SK-N-SH treated with all-trans-retinoic acid at 6 μM for 48 hours (cell line): ENCODE measurements at regions not wholly inside any gene's neighbourhood (a gene's known extent, or its start where the extent isn't known, plus 50 kb on each side); places are given as distances from the start of the nearest gene placed in this dataset.

Source experiments
- CREB5 ChIP-seq: fragments of 250-450 bp; sonication (Bioruptor Pico); IDR thresholded peaks from 2 replicates; pipeline ENCODE4 v1.5.1; 2020; ENCODE audit warnings: low read depth, mild to moderate bottlenecking, moderate library complexity
- CSDC2 ChIP-seq: fragments of 250-450 bp; sonication (Bioruptor Pico); IDR thresholded peaks from 2 replicates; pipeline ENCODE4 v1.5.0; 2020; ENCODE audit warnings: mild to moderate bottlenecking, moderate library complexity
- CSRNP3 ChIP-seq: fragments of 250-450 bp; sonication (Bioruptor Pico); IDR thresholded peaks from 2 replicates; pipeline ENCODE4 v1.5.1; 2021; ENCODE audit warnings: mild to moderate bottlenecking, moderate library complexity
- GLIS3 ChIP-seq: fragments of 250-450 bp; sonication (Bioruptor Pico); IDR thresholded peaks from 2 replicates; pipeline ENCODE4 v1.5.0; 2020; ENCODE audit warnings: mild to moderate bottlenecking, moderate library complexity
- POU6F1 ChIP-seq: fragments of 250-450 bp; sonication (Bioruptor Pico); IDR thresholded peaks from 2 replicates; pipeline ENCODE4 v1.8.0; 2021; ENCODE audit warnings: low read depth, mild to moderate bottlenecking, moderate library complexity, borderline replicate concordance
- SNAI2 ChIP-seq: fragments of 250-450 bp; sonication (Bioruptor Pico); IDR thresholded peaks from 2 replicates; pipeline ENCODE4 v1.5.0; 2020; ENCODE audit warnings: mild to moderate bottlenecking, moderate library complexity
- TOX ChIP-seq: fragments of 250-450 bp; sonication (Bioruptor Pico); IDR thresholded peaks from 2 replicates; pipeline ENCODE4 v1.8.0; 2021; ENCODE audit warnings: mild to moderate bottlenecking, moderate library complexity, borderline replicate concordance
- ZFP3 ChIP-seq: fragments of 250-450 bp; sonication (Bioruptor Pico); IDR thresholded peaks from 2 replicates; pipeline ENCODE4 v1.5.0; 2020; ENCODE audit warnings: mild to moderate bottlenecking, moderate library complexity
- ZFP30 ChIP-seq: fragments of 450-650 bp; formaldehyde crosslinking; IDR thresholded peaks from 2 replicates; pipeline ENCODE4 v1.5.0; 2022; ENCODE audit warnings: mild to moderate bottlenecking, moderate library complexity
- ZNF70 ChIP-seq: fragments of 450-650 bp; formaldehyde crosslinking; IDR thresholded peaks from 2 replicates; pipeline ENCODE4 v1.5.0; 2020; ENCODE audit warnings: mild to moderate bottlenecking, moderate library complexity

DNA sequence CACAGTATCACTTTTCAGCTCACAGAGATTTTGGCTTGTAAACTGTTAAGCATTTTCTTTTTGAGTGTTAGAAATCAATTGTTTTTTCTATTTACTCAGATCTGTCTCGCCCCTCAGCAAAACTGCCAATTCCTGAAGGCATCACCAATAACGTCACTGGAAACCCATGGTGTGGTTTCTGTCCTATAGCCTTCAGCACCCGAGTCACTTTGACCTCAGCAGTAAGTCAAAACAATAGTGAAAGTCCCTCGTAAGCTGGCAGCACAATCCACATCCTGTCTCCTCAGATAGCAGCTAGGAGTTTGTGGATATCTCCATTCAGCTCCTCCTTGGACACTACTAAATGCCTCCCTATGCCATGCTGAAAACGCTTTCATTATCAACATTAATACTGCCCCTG is 1787.4 kb upstream of the ADGRL3 start:
- TF ChIP-seq ZFP3 (CRISPR knock-in tag): no peak
- no peak for TF ChIP-seq GLIS3 (CRISPR knock-in tag)
- no peak for TF ChIP-seq POU6F1 (CRISPR knock-in tag)
- no peak for TF ChIP-seq SNAI2 (CRISPR knock-in tag)
- no peak for TF ChIP-seq ZNF70 (CRISPR knock-in tag)
- no peak for TF ChIP-seq CREB5 (CRISPR knock-in tag)
- no peak for TF ChIP-seq TOX (CRISPR knock-in tag)
- no peak for TF ChIP-seq CSRNP3 (CRISPR knock-in tag)
- TF ChIP-seq CSDC2: no peak
- TF ChIP-seq ZFP30 (CRISPR knock-in tag): no peak
